NCI-H1694 treated with DMSO at 0.1 percent for 48 hours (cell line): ENCODE measurements at regions not wholly inside any gene's neighbourhood (a gene's known extent, or its start where the extent isn't known, plus 50 kb on each side); places are given as distances from the start of the nearest gene placed in this dataset.
"Not testable (repeated sequence)": the region's sequence is repeated elsewhere in the genome, so short reads cannot be mapped to it uniquely, and the experiment has no call there.

Experiments used
- DNase-seq: peaks from one replicate; lab custom pipeline; 2025; lab: John Stamatoyannopoulos, UW

DNA sequence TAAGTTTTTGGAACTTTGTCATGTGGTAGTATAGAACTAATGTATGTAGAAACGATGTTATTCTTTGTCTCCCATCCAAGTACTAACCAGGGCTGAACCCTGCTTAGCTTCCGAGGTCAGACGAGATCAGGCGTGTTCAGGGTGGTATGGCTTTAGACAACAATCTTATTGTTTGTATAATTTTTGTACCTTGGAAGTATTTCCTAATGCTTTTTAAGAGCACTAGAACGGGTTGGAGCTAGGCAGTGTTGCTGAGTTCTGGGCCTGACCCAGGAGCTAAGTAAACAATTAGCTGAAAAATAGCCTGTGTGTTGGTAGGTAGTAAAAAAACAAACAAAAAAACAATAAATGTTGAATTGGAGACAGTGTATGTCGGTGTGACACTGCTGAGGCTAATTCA is 244.3 kb downstream of the EMP1 start:
- no peak for DNase-seq

DNA sequence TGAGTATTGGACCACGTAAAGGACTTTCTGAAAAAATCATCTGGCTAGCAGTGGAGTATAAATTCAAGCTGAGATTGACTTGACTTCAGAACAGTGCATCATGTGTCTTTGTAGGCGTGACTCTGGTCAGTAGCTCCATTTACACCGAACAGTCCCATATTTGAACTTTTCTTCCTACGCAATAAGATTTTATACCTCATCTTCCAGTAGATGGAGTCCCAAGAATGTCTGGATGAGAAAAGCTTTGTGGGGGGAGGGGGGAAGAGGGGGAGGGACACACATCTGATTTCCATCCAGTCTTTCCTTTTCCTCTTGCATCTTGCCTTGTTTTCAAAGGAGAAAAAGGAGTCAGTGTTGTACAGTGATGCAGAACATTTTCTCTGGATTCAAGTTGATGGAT is 241.0 kb downstream of the EMP1 start:
- DNase-seq: no peak

DNA sequence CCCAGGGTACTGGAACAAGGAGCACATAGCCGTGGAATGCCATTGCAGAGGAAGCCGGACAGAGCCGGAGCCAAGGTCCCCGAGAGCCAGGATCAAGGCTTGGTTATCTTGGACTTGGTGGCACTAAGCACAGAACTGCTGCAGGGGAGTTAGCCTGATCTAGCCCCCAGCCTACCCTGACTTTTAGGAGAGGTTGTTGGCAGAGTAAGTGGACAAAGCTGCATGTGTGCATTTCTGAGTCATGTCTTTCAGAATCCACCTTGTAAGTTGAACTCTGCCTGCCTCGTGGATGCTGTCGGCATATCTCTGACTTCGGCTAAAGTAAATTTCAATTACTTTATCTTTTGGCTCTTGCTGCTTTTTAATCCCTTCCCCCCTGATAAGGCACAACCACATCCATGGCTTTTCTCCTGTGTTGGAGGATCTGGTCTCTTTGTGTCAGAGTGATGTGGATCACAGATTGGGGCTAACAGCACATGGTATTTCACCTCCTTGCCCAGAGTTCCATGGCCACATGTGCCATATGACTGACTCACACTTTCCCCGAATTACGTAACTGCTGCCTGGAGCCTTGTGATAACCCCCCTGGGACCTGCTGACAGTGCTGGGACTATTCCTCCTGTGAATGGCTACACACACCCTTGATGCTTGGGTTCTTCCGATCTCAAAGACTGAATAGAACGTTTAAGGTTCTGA is 240.3 kb downstream of the EMP1 start:
- no peak for DNase-seq

DNA sequence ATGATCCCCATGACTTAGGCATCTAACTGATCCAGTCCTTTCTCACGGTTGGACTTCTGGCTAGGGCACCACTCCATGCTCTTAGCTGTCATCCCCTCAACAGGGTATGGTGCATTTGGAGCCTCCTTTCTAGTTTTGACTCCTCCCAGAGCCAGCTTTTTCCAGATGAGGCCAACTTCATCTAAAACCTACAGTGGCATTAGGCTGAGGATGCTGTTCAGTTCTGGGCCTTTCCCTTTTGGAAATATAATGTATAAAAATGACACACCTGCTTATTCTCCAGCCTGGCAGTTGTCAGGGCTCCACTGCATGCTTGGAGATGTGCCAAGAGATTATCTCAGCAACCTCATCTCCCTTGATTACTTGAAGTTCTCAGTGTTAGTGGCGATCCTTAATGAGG is 239.7 kb downstream of the EMP1 start:
- DNase-seq: no peak

DNA sequence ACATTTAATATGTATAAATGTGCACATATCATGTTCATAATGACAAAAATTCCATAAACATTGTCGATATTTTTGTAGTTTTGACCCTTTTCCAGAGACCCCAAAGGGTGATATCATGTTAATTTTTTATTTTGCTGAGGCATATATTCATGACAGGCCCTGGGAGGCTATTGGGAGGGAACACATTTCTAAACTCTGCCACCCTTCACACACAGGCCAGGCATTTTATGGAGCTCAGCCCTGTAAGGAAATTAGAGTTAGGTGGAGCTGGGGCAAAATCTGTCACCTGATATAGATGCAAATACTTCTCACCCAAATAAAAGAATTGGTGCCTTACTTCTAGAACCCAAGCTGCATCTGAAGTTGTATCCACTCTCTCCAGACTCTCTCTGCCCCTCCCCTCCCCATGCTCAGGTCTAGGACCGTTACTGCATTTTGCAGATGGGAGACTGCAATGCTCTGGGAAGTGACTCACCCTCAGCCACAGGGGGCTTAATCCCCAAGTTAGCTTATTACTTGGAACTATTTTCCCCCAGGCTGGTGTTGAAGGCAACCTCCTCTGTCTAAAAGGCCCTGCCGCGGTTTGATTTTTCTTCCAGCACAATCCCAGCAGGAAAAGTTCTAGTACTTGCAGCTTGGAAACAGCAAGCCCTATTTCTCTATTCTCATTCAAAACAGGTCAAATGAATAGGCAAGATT is 238.9 kb downstream of the EMP1 start:
- DNase-seq: no peak

DNA sequence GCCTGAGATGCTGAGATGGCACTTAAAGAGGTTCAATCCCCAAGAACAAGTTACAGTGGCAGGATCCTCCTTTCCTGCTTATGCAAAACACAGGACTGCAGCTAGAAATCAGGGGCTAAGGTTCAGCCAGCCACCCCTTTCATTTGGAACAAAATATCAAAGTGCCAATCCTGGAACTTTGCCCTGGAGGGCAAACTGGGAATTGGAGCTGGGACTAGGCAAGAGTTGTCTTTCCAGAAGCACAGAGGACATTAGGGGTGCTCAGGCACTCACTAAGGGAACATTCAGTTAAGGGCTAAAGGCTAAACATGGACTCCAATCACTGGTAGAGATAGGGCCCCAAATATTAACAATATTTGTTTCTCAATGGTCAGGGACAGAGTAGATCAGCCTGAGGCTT is 237.2 kb downstream of the EMP1 start:
- no peak for DNase-seq

DNA sequence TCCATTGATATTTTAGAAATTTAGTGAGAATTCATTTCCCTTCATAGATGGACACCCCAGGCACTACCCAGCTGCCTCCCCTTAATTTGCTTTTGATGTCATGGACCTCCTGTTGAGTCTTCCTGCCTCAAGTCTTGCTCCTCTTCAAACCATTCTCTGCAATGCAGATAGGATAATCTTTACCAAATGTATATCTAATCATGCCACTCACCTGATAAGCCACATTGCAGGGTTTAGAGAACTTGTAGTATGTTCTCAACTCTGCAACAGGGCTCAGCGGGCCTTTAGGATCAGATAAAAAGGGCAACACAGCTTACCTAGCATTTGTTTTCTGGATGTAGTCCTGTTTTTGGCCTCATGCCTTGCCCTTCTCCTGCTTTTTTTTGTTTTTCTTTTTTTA is 234.5 kb downstream of the EMP1 start:
- DNase-seq: no peak

DNA sequence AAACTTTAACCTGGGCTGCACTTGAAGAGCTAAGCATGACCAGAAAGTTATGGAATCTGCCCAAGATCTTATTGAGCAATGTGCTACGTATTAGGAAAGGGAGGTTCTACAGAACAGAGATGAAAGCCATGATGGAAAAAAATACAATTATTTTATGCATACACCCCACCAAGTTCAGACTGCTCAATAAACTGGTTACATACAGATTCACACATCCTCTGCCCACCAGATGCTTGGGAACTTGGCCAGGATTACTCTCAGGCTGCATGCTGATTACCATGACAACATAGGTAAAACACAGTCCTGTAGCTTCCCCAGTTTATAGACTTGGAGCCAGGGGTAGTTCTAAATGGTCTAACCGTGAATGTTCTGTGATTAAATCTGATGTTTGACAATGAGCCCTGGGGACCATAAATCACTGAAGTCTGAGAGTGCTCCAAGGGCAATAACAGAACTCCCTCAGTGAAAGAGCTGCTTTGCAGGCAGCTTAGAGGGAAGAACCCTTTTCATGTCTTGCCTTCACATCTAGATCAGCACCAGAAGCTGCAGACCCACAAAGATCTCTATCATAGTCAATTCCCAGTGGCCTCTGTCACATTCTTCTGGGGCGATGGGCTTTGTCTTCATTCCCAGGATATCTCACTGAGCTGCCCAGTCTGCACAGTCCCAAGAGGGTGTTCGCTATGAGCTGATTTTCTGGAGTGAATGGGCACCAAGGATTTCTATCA is 232.2 kb downstream of the EMP1 start:
- DNase-seq: peak; percentile 94

DNA sequence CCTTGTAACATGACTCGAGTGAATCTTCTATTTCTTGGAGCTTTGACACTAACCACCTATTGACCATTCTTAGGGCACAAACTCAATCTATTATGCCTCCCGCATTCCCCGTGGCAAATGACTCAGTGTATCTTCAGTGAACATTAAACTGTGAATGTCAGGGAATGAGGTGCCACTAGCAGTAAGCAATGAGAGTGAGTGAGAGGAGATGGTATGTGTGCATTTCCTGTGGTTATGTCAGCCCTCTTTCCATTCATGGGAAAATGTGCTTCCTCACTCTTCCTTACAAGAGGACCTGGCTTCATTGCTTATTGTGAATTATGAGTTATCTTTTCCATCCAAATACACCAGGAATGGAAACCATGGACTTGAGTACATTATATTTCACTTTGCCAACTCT is 229.2 kb downstream of the EMP1 start:
- no peak for DNase-seq

DNA sequence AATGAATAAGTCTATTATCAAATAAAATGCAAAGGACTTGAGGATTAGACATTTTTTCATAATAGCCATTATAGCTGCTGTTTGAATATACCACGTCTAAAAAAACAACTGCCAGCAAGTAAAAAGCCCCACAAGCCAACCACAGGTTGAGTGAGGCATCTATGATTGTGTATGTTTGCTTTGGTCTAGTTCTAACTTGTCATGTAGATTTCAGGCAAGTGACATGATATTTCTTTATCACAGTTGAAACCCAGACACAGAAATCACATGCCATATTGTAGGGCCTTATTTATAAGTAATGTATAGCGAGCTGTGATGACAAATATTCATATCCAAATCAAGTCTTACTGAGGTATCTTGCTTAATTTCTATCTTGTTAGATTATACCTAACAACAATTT is 225.8 kb downstream of the EMP1 start:
- no peak for DNase-seq

DNA sequence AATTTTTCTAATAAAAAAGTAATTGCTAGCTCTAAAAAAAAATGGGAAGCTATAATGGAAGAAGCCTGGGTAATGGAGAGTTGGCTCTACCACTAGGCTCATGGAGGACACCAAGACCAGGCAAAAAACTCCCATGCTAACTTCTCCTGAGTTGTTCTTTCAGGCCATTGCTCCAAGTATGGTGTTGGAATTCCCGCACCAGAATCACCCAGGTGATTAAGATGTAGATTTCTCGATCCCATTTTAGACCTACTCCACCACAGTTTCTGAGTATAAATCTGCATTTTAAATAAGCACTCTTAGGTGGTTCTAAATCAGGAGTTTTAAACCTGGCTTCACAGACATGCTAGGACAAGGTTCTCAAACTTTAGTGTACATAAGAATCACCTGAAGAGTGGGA is 221.0 kb downstream of the EMP1 start:
- DNase-seq: no peak

DNA sequence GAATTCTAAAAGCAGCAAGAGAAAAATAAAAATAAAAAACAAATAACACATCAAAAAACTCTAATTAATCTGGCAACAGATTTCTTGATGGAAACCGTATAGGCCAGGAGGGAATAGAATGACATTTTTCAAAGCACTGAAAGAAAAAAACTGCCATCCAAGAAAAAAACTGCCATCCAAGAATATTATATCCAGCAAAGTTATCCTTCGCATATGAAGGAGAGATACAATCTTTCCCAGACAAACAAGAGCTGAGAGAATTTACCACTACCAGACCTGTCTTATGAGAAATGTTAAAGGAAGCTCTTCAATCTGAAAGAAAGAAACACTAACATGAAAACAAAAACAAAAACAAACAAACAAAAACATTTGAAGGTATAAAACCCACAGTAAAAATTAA is 214.8 kb downstream of the EMP1 start:
- DNase-seq: no peak

DNA sequence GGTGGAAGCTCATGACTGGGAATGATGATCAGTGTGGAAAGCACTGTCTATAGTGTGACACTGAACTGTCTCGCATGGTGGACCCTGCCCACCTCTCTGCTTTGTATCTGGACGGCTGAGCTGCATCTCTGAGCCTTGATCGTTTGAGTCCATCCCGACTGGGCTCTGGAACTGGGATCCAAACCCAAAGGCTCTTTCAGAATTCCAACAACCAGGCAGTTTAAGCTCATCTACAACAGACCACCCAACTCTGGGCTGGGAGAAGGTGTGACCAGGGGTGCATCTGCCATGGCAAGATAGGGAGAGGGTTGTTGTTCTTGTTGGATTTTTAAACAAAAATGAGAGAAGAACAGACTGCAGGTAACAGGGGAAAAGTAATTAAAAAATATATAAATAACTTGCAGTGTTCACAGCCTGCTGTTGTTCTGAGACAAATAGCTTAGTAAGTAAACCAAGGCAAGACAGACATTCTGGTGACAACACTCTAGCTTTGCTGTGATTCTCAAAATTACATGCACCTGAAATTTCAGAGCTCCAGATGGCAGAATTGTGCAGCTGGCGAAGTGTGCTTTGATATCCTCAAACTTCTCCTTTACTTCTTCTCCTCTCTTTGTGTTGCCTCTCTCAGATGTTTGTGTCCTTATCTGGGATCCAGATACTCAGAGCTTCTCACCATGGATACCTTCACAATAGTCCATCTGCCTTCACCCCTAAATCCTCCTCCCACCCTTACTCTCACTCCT is 209.6 kb downstream of the EMP1 start:
- DNase-seq: no peak

DNA sequence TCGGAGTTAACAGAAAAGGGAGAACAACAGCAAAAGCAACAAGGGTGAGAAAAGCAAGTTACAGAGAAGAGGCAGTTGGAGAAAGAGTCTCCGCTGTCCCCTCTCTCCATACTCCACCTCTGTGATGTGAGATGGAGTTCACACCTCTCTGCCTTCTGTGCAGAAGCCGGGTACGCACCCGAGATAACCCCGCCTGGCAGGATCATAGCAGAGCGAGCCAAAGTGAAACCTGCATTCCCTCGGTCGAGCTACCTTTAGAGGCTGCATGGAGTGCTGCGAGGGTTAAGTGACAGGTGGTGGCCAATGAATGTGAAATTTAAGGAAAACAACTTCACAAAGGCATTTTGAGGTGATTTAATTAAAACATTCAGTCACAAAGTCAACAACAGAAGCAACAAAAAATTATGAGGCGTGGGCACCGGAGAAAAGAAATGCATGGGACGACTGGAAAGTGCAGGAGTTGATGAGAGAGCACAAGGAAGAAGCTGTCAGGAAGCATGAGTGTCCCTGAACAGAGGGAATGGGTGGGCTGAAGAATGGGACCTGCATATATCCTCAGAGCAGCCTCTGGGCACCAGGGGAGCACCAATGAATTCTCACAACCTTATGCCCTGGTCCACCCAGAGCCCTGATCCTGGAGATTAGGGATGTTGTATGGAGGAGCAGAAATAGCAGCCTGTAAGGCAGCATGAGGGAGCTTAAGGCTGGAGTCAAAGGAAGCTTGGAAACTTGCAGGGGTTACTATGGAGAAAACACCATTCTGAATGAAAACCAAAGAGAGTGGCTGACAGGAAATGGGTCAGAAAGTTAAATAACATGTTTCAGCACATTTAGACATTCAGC is 208.3 kb downstream of the EMP1 start:
- DNase-seq: no peak

DNA sequence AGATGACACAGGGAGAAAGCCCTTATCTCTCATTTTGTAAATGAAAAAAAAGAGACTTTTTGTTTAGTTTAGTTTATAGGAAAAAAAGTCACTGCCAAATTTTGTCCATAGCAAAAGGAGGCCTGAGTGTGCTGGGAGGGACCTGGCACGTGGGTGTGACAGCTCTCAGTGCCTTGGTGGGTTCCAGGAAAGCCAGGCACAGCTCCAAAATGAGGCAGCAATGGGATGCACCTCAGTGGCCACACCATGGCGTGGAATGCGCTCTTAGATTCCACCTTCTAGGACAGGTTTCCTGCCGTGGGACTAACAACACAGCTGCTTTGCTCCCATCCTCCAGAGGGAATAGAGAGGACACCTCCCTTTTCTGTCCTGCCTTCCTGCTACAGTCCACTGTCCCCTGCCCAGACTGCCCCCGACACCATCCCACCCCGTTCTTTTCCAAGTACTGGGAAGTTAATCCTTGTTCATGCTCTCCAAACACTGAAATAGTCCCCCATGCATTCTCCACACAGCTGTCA is 207.6 kb downstream of the EMP1 start:
- DNase-seq: no peak

DNA sequence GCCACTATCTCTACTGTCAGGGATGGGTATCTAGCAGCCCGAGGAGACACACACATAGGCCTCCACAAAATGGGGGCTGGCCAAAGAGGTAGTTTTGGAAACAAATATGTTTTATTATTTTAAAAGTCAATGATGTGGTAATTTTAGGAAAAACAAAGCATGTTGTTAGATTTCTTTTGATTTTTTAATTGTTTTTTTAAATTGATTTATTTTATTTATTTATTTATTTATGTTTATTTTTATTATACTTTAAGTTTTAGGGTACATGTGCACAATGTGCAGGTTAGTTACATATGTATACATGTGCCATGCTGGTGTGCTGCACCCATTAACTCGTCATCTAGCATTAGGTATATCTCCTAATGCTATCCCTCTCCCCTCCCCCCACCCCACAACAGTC is 194.8 kb downstream of the EMP1 start:
- DNase-seq: not testable (repeated sequence)

DNA sequence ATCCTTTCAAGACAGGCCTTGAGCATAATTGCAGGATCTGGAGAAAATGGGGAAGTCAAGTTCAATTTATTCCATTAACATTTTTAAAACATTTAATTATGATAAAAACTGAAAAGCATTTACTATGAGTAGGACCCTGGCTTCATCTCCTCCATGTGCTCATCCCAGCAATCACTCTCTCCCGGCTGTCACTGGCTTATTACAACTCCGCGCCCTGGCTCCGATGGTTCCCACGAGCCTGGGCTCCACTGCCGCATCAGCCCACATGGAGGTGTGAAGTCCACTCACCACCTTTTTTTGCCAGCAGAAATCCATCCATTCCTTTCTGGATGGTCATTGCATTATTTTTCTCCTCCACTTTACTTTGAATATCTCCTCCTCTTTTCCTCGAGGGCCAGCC is 194.4 kb downstream of the EMP1 start:
- DNase-seq: peak; percentile 80

DNA sequence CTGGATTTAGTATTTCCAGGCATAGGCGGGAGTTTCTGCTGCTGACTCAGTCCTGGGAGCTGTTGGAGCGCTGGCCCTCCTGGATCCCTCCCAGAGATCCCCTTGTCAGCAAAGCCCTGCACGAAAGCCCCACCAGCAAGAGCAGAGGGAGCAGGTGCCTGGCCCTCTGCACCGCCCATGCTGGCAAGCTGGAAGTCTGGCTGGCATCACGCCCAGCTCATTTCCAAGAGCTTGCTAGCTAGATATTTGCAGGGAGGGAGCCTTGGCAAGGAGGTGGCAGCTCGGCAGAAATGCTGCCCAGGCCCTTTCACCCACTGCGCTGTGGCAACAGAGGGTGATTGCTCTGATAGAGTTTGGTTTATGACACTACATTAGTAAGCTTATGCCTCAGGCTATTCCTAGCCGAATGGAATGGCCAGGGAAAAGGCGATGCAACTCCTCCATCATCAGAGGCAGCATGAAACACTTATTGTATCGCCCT is 193.9 kb downstream of the EMP1 start:
- DNase-seq: peak; percentile 99

DNA sequence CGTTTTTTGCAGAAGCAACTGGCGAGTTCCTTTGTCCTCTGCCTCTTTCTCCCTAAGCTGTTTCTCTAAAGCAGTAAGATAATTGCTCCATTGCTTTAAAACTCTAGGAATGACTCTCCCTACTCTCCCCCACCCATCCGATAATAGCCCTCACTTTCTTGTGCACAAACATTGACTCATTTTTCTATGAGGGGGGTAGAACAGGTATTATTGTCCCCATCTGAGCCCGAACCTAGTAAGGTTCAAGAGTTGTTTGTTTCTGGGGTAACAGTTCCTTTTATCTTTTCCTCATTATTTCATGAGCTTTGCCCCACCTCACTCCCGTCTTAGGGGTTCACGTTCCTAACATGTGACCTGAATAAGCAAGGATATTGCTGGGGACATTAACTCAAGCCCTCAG is 190.6 kb downstream of the EMP1 start:
- no peak for DNase-seq

DNA sequence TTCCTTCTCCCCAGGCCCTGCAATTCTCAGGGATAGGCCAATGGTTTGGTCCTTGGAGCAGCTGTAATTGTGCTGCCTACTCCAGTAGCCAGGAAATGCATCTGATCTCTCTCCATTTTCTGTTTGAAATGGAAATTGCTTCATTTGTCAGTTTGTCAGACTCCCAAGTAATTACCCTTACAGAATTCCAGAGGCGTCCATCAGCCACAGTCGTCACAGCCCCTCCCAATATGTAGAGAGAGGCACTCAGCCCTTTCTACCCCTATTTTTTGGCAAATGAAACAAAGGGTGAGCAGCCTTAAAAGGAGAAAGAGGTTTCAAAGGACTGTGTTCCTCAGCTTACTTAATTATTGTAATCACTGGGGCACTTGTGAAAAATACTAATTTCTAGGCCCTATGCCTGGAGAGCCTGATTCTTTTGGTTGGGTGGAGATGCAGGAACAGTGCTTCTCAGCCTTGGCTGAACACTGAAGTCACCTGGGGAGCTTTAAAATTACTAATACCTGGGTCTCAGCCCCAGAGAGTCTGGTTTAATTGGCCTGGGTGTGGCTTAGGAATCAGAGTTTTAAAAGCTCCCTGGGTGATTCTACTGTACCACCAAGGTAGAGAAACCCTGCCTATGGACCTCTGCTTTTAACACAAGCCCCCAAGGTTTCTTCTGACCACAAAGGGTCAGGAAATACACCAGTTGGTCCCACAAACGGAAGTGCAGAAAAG is 190.0 kb downstream of the EMP1 start:
- DNase-seq: no peak

DNA sequence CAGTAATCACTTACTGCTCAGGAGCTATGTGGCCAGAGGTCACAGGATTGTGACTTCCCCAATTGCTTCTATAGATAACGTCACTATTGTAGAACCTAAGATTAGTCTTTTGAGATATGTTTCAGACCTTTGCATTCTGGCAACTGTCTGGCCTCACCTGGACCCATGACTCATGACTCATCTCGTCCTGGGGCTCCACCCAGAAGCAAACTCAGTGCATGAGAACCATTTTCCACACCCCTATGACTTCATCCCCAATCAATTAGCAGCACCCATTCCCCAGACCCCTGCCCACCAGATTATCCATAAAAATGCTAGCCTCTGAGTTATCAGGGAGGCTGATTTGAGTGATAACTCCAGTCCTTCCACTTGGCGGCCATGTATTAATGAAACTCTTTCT is 186.9 kb downstream of the EMP1 start:
- no peak for DNase-seq
